HG02943 (cell line): ENCODE measurements at regions not wholly inside any gene's neighbourhood (a gene's known extent, or its start where the extent isn't known, plus 50 kb on each side); places are given as distances from the start of the nearest gene placed in this dataset.

Experiments used
- ATAC-seq: cut with Tn5 transposase; IDR thresholded peaks from one replicate; pipeline ENCODE4 v1.9.1; 2021; ENCODE audit warnings: mild to moderate bottlenecking, low read depth, moderate library complexity; ENCODE audit not compliant: unreplicated experiment

DNA sequence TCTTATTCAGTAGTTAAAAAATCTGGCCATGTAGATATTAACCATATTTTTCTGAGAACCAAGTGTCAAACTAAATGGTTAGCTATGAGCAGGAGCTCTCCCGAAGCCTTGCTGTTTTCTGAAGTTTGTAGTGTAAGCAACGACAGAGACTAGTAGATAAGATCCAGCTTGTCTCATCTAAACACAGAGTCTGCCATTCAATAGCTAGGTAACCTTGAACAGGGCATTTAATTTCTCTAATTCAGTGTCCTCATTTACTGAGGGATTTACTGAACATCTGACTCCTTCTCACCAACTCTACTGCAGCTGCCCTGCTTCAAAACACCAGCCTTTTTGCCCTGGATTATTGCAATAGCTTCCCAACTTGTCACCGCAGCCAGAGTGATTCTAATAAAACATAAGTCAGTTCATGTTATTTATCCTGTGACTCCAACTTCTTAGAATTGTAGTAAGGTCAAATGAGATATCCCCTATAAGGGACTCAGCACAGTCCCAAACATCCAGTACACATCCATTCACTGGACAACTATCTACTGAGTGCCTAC lies 337.0 kb downstream of the PLK2 start:
- no peak for ATAC-seq

DNA sequence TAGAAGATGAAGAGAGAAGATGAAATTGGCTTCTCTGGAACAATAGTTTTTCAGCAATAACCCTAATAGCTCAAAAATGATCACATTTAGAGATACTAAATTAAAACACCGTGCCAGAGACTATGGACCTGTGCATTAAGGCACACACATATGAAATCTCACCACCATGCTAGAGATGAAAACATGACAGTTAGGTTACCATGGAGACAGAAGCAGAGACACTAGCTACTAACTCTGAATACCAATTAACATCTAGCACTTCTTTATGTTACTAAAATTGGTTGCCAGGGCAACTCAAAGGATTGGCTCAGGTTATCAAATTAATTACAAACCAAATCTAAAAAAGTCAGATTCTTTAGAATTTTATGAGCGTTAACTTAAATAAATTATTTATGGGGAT lies 337.7 kb downstream of the PLK2 start:
- ATAC-seq, result no peak

DNA sequence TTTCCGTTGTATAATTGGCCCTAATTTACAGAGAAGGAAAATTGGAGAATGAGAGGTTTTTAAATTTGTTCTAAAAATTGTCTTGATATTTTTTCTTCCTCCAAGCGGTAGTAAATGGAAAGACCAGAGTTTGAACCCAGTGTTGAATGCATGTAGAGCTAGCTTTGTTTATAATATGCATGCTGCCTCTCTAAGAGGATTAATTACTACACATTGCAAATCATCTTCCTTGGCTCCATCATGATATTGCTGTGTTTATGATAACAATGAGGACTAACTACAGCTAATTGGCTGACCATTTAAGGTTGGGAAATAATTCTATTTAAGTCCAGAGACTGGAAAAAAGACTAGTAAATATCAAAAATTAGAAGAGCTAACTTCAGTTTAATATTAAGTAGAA lies 338.5 kb downstream of the PLK2 start:
- ATAC-seq, result no peak

DNA sequence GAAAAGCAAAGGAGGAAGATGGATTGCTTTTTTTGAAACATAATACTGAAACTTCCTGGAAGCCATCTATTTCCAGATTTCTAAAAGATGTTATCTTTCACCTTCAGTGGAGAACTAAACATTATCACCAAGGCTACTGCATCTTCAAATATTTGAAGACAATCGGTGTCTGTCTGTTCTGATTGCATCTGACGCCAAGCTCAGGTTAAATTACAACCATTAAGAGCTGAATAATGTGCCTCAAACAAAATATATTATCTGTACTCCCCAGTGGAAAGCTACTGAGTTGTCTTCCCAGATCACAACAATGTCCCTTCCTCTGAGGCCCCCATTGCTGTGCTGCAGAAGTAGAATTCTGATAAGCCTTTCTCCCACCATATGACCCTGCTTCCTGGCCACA lies 342.3 kb downstream of the PLK2 start:
- ATAC-seq, result no peak

DNA sequence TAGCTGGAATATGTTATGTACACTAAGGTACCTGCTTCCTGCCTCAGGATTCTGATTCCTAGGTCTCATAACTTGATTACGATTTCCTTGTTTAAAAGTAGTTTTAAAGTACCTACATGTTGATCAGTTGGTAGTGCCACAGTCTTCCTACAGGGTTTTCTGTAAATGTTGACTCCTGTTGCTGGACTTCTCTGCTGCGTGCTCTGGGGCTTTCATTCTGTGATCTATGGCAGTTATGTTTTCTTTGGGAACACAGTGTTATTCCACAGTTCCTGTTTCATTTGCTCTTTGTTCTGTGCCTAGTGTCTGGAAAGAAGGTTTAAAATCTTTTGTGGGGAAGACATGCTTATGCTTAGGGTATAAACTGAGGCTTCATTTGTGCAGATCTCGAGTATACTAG lies 343.5 kb downstream of the PLK2 start:
- no peak for ATAC-seq

DNA sequence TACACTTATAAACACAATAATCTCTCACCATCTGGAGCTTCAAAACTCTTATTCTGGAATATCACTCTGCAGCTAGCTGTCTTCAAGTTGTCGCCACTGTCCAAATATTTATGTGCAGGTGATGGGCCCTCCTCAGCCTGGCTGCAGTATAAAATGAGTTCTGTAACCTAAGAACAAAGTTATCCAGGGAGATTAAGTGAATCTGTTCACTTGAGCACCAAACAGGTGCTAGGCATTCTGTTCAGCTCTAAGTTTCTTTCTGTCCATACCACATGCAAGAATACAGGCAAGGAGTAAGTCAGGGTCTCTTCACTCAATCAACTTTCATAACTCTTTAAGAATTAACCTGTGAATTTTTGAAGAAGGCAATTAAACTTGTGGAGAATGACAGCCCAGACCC lies 344.1 kb downstream of the PLK2 start:
- ATAC-seq, result no peak

DNA sequence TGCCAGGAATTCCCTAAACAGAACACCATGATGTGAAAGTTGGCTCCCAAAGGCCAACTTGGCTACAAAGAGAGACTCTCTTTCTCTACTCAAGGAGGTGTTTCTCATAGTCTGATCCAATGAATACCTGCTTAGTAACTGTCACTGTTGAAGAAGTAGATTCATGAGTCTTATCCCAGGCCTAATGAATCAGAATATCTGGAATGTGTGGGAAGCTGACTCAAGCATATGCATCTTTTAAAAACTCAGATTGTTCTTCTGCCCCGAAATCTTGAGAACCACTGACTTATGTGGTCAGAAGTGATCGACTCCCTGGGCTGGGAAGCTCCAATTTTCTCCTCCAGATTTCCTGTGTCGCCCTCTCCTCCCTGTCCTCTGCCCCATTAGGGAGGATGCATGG lies 345.6 kb downstream of the PLK2 start:
- no peak for ATAC-seq

DNA sequence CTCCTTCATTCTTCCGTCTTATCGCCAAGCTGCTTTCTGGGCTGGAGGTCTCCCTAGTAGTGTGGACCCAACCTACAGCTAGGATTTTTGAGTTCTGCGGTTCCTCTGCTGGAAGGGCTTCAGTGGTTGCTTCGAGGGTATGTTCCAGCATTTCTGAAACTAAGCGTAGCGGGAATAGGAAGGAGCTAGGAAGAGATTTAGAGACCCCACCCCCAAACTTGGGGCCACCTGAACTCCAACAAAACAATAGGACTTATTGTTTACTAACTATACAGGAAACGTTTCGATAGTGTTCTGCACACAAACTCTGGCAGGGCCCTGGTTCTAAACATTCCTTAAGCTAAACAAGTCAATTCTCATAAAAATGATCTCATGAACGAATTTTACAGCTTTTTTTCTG lies 346.7 kb downstream of the PLK2 start:
- ATAC-seq, result no peak

DNA sequence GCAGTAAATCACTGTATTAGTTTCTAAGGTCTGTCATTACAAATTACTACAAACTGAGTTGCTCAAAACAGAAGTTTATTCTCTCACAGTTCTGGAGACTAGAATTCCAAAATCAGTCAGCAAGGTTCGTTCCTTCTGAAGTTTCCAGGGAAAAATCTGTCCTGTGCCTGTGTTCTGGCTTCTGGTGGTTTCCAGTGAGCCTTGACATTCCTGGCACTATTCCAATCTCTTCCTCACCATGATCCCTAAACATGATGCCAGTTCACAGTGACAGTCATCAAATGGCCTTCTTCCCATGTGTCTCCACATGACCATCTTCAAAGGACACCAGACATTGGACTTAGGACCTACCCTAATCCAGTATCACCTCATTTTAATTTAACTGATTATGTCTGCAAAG lies 351.4 kb downstream of the PLK2 start:
- ATAC-seq, result no peak

DNA sequence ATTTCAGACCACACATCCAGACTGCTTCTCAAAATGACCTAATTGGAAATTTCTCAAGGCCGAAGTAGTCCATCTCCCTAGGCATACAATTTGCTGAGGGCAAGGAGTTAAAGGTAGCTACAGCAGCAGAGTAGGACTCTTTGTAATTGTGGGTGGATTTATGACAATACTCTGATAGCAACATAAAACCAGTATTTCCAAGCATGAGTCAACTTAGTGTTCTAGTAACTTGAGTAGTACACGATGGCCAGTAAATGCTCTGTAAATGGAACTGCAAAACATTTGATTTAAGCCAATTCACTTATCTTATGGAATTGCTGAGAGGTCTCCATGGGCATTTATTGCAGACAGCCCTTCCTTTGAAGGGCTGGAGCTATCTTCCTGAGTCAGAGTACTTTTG lies 352.2 kb downstream of the PLK2 start:
- ATAC-seq, result no peak

DNA sequence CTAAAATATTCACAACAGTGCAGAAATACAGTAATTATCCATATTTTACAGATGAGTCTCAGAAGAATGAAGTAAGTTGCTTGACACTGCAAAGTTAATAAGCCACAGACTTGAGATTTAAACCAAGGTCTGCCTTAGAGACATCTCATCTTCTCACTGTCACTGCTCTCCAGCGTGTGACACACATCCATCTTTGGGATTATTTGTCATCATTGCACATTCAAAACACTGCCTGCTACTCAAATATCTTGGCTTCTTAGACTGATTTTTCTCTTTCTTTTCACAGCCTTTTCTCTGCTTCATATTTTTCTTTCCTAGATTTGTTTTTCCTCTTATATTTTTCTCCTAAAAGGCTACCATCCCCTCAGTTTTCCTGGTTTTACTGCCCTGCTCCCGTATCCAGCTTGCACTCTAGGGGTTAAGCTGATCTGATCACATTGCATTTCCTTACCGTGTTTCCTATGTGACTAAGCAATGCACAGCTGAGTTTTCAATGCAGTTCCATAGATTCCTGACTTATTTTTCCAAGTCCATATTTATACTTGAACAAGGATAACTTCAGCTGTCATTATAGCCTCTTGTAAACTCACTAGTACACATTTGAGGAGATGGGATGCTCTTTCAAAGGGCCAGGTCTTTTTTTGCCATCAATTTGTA lies 353.0 kb downstream of the PLK2 start:
- ATAC-seq, result no peak

DNA sequence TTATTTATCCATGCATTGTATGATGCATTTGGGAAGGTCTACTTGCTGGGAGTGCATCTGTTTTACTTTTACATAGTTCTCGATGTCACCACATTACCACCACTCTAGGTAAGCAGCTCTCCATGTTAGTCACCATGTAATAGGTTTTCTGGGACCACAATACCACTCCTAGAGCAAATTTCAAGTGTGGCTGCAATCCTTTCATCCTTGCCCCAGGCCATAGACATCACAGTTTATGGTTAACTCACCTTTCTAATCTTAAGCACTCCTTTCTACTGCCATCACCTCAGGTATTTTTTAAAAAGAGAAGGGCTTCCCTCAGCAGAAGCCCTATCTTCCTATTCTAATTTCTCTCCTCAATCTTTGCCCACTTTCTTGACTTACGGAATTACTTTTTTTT lies 354.1 kb downstream of the PLK2 start:
- no peak for ATAC-seq

DNA sequence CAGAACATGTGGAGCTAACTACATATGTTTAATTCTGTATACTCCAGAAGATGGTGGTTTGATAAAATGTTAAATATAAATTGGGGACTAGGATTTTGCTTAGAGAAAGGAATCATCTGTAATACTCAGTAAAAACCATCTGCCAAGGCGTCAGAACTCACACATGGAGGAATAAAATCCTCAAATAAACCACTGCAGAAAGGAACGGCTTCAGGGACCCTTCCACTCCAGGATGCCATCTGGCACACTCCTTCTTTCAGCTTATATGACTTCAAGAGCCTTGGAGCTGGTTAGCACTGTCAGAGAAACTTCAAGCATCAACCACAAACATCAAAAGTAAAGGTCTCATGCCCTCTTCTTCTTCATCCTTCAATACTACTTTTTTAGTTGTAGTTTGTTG lies 360.6 kb downstream of the PLK2 start:
- no peak for ATAC-seq

DNA sequence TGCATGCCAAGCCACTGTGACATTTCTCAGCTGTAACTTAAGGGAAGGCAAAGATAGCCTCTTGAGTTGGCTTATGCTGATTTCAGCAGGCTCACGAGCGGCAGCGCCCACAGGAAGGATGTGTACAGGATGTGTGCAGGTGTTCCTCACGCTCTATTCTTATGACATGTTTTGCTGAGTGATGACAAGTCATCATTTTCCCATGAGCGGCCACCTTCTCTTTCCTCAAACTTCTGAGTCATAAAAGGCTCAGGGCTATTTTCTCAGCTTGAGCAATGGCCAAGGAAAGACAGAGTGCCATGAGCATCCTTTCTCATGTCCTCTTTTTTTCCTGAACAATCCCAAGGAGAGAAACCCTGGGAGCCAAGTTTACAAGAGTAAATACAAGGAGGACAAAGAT lies 365.9 kb downstream of the PLK2 start:
- no peak for ATAC-seq

DNA sequence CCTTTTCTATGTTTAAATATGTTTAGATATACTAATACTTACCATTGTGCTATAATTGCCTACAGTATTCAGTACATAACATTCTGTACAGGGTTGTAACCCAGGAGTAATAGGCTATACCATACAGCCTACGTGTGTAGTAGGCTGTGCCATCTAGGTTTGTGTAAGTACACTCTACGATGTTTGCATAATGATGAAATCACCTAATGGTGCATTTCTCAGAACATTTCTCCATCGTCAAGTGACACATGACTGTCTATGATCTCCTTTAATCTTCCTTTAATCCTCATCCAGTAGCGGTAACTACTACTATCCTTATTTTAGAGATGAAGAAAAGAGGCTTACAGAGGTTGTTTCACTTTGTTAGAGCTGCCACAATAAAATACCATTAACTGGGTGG lies 369.2 kb downstream of the PLK2 start:
- no peak for ATAC-seq

DNA sequence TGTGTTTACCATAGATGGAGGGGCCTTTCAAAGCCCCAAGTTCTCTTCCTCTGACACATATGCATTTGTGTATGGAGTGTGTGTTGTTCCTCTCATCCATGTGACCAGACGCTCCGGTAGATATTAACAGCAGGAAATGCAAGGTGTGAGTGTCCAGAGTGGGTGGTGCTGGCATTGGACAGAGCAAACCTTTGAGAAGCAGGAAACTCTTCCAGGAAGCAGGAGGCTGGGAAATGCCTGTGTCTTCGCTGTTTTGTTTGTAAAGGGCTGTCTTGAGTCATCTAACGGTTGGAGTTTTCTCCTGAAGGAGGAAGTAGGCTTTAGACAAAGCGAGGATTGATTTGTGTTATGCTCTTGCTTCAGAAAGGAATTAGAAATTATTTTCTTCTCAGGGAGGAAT lies 370.9 kb downstream of the PLK2 start:
- ATAC-seq, result no peak

DNA sequence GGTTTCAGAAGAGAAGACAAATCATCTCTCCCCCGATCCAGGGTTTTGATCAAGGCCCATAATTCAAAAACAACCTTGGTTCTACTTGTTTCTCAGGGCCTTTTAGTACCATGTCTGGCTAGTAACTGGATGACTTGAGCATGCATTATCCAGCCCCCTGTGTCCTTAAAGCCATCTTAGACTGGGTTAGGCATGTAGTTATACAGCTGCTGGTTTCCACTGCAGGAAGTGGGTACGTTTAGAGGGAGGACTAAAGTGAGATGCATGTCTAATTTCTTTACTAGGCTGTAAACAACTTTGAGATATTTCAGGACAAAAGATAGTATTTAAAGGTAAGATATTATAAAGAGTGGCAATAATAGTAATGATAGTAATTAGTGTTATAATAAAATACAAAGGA lies 372.0 kb downstream of the PLK2 start:
- no peak for ATAC-seq

DNA sequence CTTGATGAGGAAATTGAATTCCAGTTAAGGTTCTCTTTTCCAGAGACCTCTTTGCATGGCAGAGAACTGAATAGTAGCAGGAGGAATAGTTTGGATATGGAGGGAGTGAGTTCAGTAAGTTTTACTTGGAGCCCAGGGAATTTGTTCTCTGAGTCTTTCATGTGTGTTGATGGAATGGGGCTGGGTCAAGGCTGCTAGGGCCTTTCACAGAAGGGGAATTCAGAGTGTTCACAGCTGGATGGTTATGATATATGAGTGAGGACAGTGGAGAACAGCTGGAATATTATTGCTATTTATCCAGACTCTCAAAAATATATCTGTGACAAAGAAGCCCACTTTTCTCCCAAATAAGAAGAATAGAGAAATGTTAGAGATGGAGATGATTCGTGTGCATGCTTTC lies 372.8 kb downstream of the PLK2 start:
- ATAC-seq, result no peak

DNA sequence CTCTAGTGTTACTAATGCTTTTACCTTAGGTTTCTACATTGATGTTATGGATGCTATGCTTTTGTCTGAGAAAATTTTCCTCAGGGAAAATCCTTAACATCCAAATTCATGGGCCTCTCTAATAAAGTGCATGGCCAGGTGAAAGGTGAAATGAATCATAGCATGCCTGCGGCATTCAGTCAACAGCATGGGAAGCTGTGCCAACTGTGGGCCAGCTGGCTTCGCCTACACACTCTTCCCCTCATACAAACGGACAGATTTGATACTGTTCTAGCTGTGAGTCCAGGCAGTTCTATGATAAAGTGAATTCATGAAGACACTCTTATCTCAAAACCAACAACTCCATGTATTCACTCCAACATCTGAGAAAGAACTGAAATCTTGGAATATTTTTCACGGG lies 374.1 kb downstream of the PLK2 start:
- no peak for ATAC-seq

DNA sequence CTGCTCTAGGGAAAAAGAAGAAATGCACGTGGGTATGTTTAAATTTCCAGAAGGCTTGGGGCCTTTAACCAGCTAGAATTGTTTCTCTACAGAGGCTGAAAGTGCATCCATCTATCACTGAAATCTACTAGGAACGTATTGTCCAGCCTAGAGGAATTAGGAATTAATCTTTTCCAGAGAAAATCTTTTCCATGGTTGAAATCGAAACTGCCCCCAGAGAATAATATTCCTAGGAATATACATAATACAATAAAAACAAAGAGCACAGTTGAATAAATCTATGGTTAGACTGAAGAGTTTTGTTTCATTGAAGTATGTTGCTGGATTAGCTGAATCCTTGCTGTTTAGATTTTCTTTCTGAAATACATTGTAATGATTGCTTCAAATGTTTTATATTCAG lies 378.5 kb downstream of the PLK2 start:
- ATAC-seq, result no peak

DNA sequence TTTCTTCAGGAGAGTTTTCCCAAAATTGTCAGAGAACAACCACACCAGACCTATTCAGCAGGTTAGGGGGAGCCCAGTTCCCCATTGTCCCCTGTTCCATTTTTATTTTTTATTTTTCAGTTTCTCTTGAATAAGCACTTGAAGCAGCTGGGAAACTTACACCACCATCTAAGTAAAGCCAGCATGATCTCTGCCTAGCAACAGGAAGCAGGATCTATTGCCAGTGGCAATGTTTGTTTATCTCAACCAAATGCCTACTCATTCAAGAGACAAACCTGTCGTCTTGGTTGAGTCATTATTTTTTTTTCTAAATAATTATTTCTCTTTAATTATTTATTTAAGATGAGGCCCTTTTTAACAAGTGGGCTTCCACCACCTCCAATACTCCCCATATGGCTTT lies 379.3 kb downstream of the PLK2 start:
- no peak for ATAC-seq

DNA sequence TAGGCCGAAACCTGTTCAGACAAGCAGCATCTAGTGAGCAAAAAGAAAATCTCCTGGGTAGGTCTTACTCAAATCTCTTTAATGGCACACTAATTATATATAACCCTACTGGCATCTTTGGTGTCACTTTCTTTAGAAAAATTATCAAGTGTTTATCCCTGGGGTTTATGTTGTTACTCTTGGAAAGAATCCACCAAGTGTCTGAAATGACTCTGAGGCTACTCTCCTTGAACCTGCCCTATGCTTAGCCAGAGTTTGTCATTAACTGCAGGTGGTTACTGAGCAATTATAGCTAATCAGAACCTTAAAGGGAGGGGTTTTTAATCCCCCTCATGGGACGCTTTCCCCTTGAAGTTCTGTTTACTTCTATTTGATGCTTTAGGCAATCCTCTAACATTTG lies 381.9 kb downstream of the PLK2 start:
- ATAC-seq, result no peak

DNA sequence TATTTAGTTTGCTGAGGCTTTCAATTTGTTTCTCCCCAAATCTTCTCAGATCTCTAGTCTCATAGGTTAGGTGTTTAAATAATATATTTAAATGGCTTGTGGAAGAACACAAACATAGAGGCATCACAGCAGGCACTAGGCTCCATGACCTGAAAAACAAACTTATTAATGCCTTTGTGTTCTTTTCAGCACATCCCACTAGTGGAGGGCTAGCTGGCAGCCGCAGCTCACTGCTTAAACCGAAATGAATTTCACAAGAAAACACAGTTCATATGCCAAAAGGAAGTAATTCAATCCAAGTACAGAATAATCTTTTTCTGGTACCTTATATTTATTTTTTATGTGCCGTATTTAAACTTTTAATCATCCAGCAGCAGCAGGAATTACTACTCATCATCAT lies 382.5 kb downstream of the PLK2 start:
- no peak for ATAC-seq
